ENCODE measurements at regions not wholly inside any gene's neighbourhood (a gene's known extent, or its start where the extent isn't known, plus 50 kb on each side); places are given as distances from the start of the nearest gene placed in this dataset.

DNA sequence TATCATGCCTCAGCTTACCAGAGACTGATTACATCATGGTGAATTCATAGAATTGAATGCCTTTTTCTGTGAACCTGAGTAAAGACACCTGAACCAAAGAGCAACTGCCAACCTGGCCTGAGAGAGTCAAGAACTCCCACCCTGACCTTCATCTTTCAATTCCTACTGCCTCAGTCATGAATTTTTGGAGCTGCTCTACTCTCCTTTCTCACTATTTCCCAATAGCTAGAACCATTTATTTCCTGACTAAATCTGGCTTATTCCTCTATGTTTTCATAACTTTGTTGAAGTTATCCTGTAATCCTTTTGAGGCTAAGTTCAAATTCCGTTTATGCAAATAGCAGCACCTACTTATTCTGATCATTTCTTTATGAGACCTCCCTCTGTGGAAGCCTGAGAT is 712.4 kb upstream of the UBE2E2 start:
- TF ChIP-seq CTCF (IDR thresholded peaks at IDR 0.05), result no peak
- no peak overlapping the region for H3K4me3 ChIP-seq
- no peak overlapping the region for H3K27ac ChIP-seq
- DNase-seq (ENCODE audit: low spot score), result no peak

GRCh38 chr3:22491344-22491743 is 711.8 kb upstream of the UBE2E2 start:
- no peak overlapping the region for H3K4me3 ChIP-seq
- TF ChIP-seq CTCF (IDR thresholded peaks at IDR 0.05), result no peak
- no peak overlapping the region for H3K27ac ChIP-seq
- no peak for DNase-seq (ENCODE audit: low spot score)

DNA sequence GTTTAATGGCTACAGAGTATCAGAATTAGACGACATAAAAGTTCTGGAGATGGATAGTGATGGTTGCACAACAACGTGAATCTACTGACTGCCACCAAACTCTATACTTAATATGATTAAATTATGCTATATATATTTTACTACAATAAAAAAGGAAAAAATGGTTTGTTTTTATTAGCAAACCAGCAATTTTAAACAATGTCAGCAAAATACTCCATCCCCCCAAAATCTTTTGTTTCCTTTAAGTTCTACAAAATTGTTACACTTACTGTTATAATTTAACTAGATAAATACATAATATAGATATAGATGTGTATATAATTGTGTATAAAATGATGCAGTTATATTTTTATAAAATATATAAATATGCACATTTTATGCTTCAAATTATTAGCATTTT is 710.8 kb upstream of the UBE2E2 start:
- no peak for TF ChIP-seq CTCF (IDR thresholded peaks at IDR 0.05)
- DNase-seq (ENCODE audit: low spot score), result no peak
- Histone ChIP-seq H3K27ac (no peak overlapping the region), H3K4me3 (no peak overlapping the region)

DNA sequence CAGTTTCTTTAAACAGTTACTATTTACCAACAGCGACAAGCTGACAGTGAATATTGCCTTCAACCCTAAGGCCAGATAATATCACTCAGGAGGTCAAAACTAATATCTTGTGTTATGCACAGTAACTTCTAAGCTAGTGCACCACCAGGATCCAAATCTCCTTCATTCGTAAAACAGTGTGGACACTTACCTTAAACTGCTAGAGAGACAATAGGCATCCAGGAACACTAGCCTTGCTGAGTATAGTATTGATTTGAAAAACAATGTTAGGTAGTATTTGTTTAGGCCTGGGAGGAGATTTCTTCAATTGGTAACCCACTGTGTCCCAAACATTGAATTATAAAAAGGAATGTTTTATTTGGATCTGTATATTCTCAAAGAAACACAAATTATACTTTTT is 707.9 kb upstream of the UBE2E2 start:
- no peak for TF ChIP-seq CTCF (IDR thresholded peaks at IDR 0.05)
- Histone ChIP-seq H3K4me3 (no peak overlapping the region), H3K27ac (no peak overlapping the region)
- no peak for DNase-seq (ENCODE audit: low spot score)

GRCh38 chr3:22495791-22496190 is 707.3 kb upstream of the UBE2E2 start:
- DNase-seq (ENCODE audit: low spot score), result no peak
- no peak for TF ChIP-seq CTCF (IDR thresholded peaks at IDR 0.05)
- H3K4me3 ChIP-seq, result no peak overlapping the region
- H3K27ac ChIP-seq, result no peak overlapping the region

- TF ChIP-seq CTCF (IDR thresholded peaks at IDR 0.05), result no peak
- H3K4me3 ChIP-seq, result no peak overlapping the region
- no peak overlapping the region for H3K27ac ChIP-seq
- DNase-seq (ENCODE audit: low spot score), result no peak
These were observed 706.5 kb upstream of the UBE2E2 start for GRCh38 chr3:22496641-22497040.

- no peak overlapping the region for H3K4me3 ChIP-seq
- no peak for TF ChIP-seq CTCF (IDR thresholded peaks at IDR 0.05)
- DNase-seq (ENCODE audit: low spot score), result no peak
- no peak overlapping the region for H3K27ac ChIP-seq
These were observed 696.3 kb upstream of the UBE2E2 start for GRCh38 chr3:22506871-22507270.
